ENCODE measurements at regions not wholly inside any gene's neighbourhood (a gene's known extent, or its start where the extent isn't known, plus 50 kb on each side); places are given as distances from the start of the nearest gene placed in this dataset.

GRCh38 chr4:149048451-149049143, 606.4 kb upstream of the NR3C2 start:
- TF ChIP-seq EZH2 (IDR thresholded peaks at IDR 0.05; ENCODE audit: low read depth, low read length, severe bottlenecking), result no peak
- no peak for TF ChIP-seq PHF8 (conservative IDR thresholded peaks at IDR 0.05; ENCODE audit: low read depth, low read length)
- TF ChIP-seq, protein P1, sequence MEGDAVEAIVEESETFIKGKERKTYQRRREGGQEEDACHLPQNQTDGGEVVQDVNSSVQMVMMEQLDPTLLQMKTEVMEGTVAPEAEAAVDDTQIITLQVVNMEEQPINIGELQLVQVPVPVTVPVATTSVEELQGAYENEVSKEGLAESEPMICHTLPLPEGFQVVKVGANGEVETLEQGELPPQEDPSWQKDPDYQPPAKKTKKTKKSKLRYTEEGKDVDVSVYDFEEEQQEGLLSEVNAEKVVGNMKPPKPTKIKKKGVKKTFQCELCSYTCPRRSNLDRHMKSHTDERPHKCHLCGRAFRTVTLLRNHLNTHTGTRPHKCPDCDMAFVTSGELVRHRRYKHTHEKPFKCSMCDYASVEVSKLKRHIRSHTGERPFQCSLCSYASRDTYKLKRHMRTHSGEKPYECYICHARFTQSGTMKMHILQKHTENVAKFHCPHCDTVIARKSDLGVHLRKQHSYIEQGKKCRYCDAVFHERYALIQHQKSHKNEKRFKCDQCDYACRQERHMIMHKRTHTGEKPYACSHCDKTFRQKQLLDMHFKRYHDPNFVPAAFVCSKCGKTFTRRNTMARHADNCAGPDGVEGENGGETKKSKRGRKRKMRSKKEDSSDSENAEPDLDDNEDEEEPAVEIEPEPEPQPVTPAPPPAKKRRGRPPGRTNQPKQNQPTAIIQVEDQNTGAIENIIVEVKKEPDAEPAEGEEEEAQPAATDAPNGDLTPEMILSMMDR (IDR thresholded peaks at IDR 0.05; ENCODE audit: control extremely low read depth in 1 of 3, insufficient read depth in 1 of 3, low read depth in 1 of 3, low read length in 3 of 3), result no peak
- TF ChIP-seq, protein P2, sequence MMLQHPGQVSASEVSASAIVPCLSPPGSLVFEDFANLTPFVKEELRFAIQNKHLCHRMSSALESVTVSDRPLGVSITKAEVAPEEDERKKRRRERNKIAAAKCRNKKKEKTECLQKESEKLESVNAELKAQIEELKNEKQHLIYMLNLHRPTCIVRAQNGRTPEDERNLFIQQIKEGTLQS (IDR thresholded peaks at IDR 0.05; ENCODE audit: insufficient read depth, low read depth, low read length), result no peak

All from H1 (cell line).